Fibroblast of lung (primary cell): ENCODE measurements at regions not wholly inside any gene's neighbourhood (a gene's known extent, or its start where the extent isn't known, plus 50 kb on each side); places are given as distances from the start of the nearest gene placed in this dataset.

Experiments
- EZH2 ChIP-seq: IDR thresholded peaks from 2 replicates; pipeline ENCODE4 v1.5.1; 2012; ENCODE audit warnings: low read length, control low read depth, mild to moderate bottlenecking; ENCODE audit errors: missing control alignments
- TF ChIP-seq, protein P1 (sequence below), 2 donors: IDR thresholded peaks in 1 of 2; conservative IDR thresholded peaks in 1 of 2; 1 replicate in 1 of 2; 2 replicates in 1 of 2; pipeline ENCODE4 v1.5.1; 2011 to 2012; ENCODE audit warnings: low read length in 2 of 2, control low read depth in 1 of 2, inconsistent platforms in 1 of 2, low read depth in 1 of 2, mild to moderate bottlenecking in 1 of 2

DNA sequence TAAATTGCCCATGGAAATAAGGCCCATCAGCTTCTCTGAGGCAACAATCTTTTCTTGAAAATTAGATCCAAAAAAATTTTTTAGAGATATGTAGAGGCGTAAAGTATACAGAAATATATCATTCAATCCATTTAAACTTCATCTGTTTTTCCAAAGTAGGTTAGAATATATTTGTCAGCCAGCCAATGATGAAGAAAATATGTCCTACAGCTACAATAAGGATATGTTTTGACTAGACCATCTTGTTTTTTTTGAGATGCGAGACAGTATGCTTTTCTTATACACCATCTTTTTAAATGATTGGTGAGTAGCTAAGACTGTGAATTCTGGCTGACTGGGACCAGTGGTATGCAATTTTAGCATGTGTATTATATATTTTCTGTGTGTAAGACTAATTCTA lies 630.4 kb upstream of the CNTN5 start:
- TF ChIP-seq EZH2: no peak
- TF ChIP-seq, protein P1, sequence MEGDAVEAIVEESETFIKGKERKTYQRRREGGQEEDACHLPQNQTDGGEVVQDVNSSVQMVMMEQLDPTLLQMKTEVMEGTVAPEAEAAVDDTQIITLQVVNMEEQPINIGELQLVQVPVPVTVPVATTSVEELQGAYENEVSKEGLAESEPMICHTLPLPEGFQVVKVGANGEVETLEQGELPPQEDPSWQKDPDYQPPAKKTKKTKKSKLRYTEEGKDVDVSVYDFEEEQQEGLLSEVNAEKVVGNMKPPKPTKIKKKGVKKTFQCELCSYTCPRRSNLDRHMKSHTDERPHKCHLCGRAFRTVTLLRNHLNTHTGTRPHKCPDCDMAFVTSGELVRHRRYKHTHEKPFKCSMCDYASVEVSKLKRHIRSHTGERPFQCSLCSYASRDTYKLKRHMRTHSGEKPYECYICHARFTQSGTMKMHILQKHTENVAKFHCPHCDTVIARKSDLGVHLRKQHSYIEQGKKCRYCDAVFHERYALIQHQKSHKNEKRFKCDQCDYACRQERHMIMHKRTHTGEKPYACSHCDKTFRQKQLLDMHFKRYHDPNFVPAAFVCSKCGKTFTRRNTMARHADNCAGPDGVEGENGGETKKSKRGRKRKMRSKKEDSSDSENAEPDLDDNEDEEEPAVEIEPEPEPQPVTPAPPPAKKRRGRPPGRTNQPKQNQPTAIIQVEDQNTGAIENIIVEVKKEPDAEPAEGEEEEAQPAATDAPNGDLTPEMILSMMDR (conservative IDR thresholded peaks at IDR 0.05 in 1 of 2, IDR thresholded peaks at IDR 0.05 in 1 of 2; ENCODE audit: low read depth in 1 of 2, low read length in 2 of 2): no peak
